OCI-LY3 (cell line): ENCODE measurements at regions not wholly inside any gene's neighbourhood (a gene's known extent, or its start where the extent isn't known, plus 50 kb on each side); places are given as distances from the start of the nearest gene placed in this dataset.

Source experiments
- H2AFZ ChIP-seq: fragments of 200-600, 300-600 bp; shearing (Covaris generic); 2 replicates; pipeline ENCODE4 v1.6.0; 2014; ENCODE audit warnings: antibody characterized with exemption, low read depth, low read length
- H3K27ac ChIP-seq: fragments of 200-600, 300-600 bp; sonication (generic); 2 replicates; pipeline ENCODE4 v1.5.1; 2014; ENCODE audit warnings: mild to moderate bottlenecking, low read length, moderate library complexity, mixed read lengths
- H3K27me3 ChIP-seq: fragments of 200-600, 300-600 bp; sonication (generic); 2 replicates; pipeline ENCODE4 v1.6.1; 2014; ENCODE audit warnings: low read depth, low read length, mixed read lengths
- H3K36me3 ChIP-seq: fragments of 200-600, 300-600 bp; sonication (generic); replicated peaks from 2 replicates; pipeline ENCODE3; 2014; ENCODE audit warnings: low read depth, low read length, mixed read lengths
- H3K4me1 ChIP-seq: fragments of 300-600, 200-600 bp; sonication (generic); 2 replicates; pipeline ENCODE4 v1.6.1; 2014; ENCODE audit warnings: low read length, mixed read lengths
- H3K4me2 ChIP-seq: fragments of 200-600, 300-600 bp; sonication (generic); 2 replicates; pipeline ENCODE4 v1.6.1; 2014; ENCODE audit warnings: low read length, mixed read lengths
- H3K4me3 ChIP-seq: fragments of 300-600, 200-600 bp; sonication (generic); 2 replicates; pipeline ENCODE4 v1.5.1; 2014; ENCODE audit warnings: antibody characterized with exemption, mild to moderate bottlenecking, low read length, moderate library complexity
- H3K79me2 ChIP-seq: fragments of 300-600, 200-600 bp; shearing (Covaris generic); 2 replicates; pipeline ENCODE4 v1.6.1; 2014; ENCODE audit warnings: mild to moderate bottlenecking, low read length, mixed read lengths
- H3K9ac ChIP-seq: fragments of 300-600, 200-600 bp; shearing (Covaris generic); 2 replicates; pipeline ENCODE4 v1.6.0; 2014; ENCODE audit warnings: mild to moderate bottlenecking, low read length, moderate library complexity
- H3K9me3 ChIP-seq: fragments of 200-600, 300-600 bp; shearing (Covaris generic); 2 replicates; pipeline ENCODE4 v1.6.1; 2014; ENCODE audit warnings: low read length, mixed read lengths; ENCODE audit not compliant: insufficient read depth
- H4K20me1 ChIP-seq: fragments of 200-600, 300-600 bp; sonication (generic); 2 replicates; pipeline ENCODE4 v1.6.1; 2016; ENCODE audit warnings: low read length, mixed read lengths; ENCODE audit not compliant: insufficient read depth
- EZH2phosphoT487 ChIP-seq: fragments of 200-600 bp; shearing (Covaris generic); IDR thresholded peaks from 2 replicates; pipeline ENCODE4 v1.6.1; 2018; ENCODE audit warnings: antibody characterized with exemption, mixed run types, low read depth
- TF ChIP-seq, protein P1 (sequence below): fragments of 200-600, 300-600 bp; sonication (generic); IDR thresholded peaks from 2 replicates; pipeline ENCODE4 v1.5.1; 2014; ENCODE audit warnings: antibody characterized with exemption, low read length, low read depth

DNA sequence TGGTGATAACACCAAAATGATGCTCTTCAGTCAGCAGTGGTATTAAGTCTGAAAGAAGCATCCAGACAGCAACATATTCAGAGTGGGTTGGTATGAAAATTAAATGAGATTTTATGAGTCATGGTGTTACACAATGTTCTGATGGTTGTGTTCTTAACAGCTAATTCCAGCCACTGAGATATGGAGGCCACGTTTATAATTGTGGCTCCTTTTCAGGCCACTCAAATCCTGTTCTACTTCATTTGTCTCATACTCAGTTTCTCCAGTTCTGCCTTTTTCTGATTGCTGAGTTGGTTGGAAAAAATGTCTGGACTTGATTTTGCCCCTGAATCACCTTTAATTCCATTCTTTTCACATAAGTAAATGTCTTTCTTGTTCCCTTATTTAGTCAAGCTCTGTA is 162.7 kb upstream of the COL3A1 start:
- Histone ChIP-seq H3K27ac (no peak overlapping the region), H2AFZ (no peak overlapping the region), H4K20me1 (no peaks in the 10 kb centered on the region), H3K9me3 (no peaks in the 10 kb centered on the region), H3K4me1 (no peaks in the 10 kb centered on the region), H3K4me2 (no peak overlapping the region), H3K79me2 (no peaks in the 10 kb centered on the region), H3K36me3 (no peaks in the 10 kb centered on the region), H3K27me3 (no peaks in the 10 kb centered on the region), H3K4me3 (no peak overlapping the region), H3K9ac (no peak overlapping the region)
- no peak for TF ChIP-seq EZH2phosphoT487
- TF ChIP-seq, protein P1, sequence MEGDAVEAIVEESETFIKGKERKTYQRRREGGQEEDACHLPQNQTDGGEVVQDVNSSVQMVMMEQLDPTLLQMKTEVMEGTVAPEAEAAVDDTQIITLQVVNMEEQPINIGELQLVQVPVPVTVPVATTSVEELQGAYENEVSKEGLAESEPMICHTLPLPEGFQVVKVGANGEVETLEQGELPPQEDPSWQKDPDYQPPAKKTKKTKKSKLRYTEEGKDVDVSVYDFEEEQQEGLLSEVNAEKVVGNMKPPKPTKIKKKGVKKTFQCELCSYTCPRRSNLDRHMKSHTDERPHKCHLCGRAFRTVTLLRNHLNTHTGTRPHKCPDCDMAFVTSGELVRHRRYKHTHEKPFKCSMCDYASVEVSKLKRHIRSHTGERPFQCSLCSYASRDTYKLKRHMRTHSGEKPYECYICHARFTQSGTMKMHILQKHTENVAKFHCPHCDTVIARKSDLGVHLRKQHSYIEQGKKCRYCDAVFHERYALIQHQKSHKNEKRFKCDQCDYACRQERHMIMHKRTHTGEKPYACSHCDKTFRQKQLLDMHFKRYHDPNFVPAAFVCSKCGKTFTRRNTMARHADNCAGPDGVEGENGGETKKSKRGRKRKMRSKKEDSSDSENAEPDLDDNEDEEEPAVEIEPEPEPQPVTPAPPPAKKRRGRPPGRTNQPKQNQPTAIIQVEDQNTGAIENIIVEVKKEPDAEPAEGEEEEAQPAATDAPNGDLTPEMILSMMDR = no peak

DNA sequence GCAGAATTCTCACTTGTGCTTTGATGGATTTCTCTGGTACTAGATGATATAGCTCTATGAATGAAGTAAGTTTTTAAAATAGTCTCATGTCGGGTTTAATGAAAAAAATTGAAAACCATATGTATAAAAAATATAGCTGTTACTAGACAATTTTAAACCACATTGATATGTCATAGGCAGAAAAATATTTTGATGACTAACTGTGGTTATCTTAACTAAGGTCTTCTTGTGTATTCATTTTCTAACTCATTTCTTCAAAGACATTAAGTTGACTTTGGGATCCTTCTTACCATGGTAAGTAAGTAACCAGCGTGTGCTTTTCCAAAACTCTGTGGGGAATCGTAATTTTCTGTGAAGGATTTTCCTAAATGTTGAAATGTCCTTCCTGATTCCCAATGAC is 160.9 kb upstream of the COL3A1 start:
- Histone ChIP-seq H3K9ac (no peak overlapping the region), H3K79me2 (no peaks in the 10 kb centered on the region), H3K36me3 (no peaks in the 10 kb centered on the region), H3K4me3 (no peak overlapping the region), H3K27me3 (no peaks in the 10 kb centered on the region), H3K4me1 (no peaks in the 10 kb centered on the region), H2AFZ (no peak overlapping the region), H3K27ac (no peak overlapping the region), H4K20me1 (no peaks in the 10 kb centered on the region), H3K9me3 (no peaks in the 10 kb centered on the region), H3K4me2 (no peak overlapping the region)
- TF ChIP-seq EZH2phosphoT487 = no peak
- TF ChIP-seq, protein P1 = no peak

DNA sequence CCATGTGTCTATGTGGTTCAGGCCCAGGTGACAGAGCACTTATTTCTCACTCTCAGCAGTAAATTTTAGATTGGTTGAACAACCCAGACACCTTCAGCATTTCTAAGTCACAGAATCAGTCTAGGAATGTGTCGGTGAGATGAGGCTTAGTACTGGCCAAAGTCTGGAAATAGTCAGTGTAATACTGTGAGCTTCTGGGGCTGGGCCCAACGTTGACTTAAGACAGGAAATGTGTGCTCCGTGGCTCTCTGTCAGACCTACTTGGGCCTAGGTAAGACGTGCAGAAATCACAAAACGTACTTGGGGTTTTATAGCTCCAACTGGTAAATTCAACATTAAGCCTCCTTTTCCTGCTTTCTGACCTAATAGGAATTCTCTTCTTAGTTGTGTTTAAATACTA is 160.3 kb upstream of the COL3A1 start:
- Histone ChIP-seq H3K79me2 (no peaks in the 10 kb centered on the region), H3K27ac (no peak overlapping the region), H4K20me1 (no peaks in the 10 kb centered on the region), H3K4me1 (no peaks in the 10 kb centered on the region), H2AFZ (no peak overlapping the region), H3K9ac (no peak overlapping the region), H3K36me3 (no peaks in the 10 kb centered on the region), H3K4me2 (no peak overlapping the region), H3K4me3 (no peak overlapping the region), H3K9me3 (no peaks in the 10 kb centered on the region), H3K27me3 (no peaks in the 10 kb centered on the region)
- TF ChIP-seq, protein P1 = no peak
- TF ChIP-seq EZH2phosphoT487 = no peak

DNA sequence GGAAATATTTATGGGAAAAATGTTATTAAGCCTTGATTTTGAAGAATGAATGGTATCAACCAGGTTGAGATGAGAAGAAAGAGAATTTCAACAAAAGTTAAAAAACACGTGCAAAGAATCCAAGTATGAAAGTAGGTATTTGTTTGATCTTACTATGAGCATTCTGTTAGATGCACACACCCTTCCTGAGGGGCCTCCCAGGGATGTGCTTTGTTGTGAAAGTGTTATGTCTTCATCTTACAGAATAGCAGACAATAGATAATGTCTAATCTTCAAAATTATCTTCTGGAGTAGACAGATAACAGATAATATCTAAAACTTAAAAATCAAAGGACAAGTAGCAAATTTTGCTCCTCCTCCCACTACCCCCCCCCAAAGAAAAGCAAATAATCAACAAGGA is 155.2 kb upstream of the COL3A1 start:
- Histone ChIP-seq H3K27ac (no peak overlapping the region), H3K9me3 (no peaks in the 10 kb centered on the region), H3K9ac (no peak overlapping the region), H3K27me3 (no peaks in the 10 kb centered on the region), H3K4me3 (no peak overlapping the region), H3K79me2 (no peaks in the 10 kb centered on the region), H2AFZ (no peak overlapping the region), H3K4me2 (no peak overlapping the region), H3K36me3 (no peaks in the 10 kb centered on the region), H3K4me1 (no peaks in the 10 kb centered on the region), H4K20me1 (no peaks in the 10 kb centered on the region)
- TF ChIP-seq, protein P1 = no peak
- TF ChIP-seq EZH2phosphoT487 = no peak
